HG03442 (cell line): ENCODE measurements at regions not wholly inside any gene's neighbourhood (a gene's known extent, or its start where the extent isn't known, plus 50 kb on each side); places are given as distances from the start of the nearest gene placed in this dataset.

Experiments
- ATAC-seq: cut with Tn5 transposase; IDR thresholded peaks from one replicate; pipeline ENCODE4 v1.9.1; 2021; ENCODE audit warnings: mild to moderate bottlenecking, moderate library complexity; ENCODE audit not compliant: unreplicated experiment

DNA sequence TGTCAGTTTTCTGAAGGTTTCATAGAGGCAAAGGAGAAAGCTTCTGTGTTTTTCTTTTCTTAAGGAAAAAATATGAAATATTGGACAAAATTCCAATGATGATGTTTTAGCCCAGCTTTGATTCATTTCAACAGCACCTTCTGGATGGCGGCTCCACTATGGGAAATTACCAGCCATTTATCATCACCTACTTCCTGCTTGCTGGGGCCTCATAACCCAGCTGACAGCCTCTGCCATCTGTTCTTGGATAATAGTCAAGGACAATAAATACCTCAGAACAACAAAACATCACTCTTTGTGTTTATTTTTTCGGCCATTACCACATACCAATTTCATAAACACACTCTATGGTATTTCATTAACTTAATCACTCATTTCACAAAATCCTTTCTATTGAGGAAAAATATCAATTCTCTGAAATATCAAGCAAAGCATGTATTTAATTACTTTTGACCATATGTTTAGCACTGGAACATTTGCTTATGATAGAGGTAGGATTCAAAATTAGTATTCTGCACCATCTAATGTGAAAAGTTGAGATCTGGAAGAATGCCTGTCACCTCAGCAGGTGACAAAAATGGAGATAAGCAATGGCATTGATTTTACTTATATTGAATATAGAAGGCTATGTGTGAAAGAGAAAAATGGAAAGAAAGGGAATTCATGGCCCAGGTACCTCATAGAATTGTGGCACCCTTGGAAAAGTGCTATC, 629.7 kb downstream of the LIG4 start:
- ATAC-seq: no peak

DNA sequence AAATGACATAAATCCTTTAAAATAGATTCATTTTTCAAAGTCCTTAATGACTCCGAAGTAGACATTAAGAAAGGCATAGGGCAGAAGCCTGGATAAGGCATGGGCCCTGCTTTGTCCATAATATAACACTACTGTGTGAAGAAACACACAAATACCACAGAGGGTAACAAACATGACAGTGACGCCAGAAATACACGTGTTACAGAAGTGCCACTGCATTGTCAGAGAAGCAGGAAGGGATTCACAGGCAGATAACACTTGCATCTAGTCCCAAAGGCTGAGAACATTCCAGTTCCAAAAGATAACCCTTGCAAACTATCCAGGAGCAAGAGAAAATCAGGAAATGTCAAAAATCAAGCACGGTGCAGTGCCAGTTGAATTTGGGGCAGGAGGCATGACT, 633.2 kb downstream of the LIG4 start:
- ATAC-seq: no peak

DNA sequence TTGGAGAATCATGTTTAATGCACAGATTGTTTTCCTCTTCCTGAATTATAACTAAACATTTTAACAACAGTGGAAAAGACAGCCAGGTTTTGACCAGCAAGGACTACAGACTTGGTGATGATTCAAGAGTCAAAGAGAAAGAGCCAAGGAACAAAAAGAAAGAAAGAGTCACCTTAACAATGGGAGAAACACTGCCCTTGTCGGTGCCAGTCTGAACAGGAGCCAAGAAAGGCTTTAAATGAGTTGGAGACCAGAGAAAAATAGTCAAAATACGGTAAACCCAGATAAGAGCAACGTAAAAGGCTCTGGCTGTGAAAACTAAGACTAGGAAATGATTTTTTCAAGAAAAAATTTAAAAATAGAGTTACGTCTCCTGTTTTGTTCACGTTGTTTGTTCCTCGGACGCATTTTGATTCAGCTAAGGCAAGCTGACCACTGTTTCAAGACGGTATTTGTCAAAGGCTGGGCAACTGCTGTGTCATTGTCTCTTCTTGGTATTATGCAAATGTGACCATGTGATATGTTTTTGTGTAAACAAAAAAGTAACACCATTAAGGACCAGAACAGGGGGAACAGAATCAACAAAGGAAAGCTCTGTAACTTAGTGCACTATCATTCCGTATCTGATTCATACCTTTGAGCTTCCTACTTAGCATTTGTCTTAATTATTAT, 634.5 kb downstream of the LIG4 start:
- no peak for ATAC-seq

DNA sequence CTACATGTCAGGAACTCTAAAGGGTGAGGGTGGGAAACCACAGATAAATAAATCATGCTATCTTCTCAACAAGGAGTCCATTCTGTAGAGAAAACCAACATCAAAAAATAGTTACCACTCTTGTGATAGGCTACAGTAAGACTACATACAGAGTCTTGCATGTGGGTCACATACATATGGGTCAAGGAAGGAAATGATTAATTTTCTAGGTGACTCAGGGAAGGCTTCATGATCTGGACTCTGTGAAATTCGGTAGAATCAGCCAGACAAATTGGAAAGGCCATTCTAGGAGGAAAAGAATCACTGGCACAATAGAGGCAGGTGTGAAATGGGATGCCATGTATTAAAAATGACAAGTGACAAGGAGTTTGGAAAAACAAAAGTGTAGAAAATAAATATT, 638.9 kb downstream of the LIG4 start:
- ATAC-seq: no peak

DNA sequence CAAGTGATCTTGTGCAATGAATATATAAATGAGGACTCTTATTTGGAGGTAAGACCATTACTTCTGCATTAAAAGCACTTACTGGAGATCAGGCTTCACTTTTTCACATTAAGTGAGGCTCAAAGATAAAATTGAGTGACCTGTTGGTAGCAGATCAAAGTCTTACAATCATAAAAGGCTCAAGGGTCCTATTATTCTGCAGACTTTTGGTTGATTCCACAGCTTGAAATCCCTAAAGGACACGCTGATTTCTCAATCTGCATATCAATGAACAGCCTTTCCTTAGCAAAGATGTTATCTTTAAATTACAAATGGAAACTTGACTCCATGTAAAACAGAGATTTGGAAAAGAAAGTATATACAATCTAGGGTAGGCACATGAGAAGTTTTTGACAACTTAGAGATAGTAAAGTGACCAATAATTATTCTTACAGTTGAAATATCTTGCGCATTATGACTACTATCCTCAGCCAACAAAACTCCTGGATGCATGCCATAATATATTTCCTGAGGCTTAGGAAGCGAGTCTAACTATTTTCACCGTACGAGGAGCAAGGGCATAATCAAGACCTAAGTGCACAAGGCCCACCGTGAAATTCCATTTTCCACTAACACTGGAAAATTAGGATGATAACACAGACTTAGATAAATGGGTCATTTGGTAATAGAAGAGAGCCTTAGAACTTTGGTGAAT, 640.7 kb downstream of the LIG4 start:
- ATAC-seq: no peak

DNA sequence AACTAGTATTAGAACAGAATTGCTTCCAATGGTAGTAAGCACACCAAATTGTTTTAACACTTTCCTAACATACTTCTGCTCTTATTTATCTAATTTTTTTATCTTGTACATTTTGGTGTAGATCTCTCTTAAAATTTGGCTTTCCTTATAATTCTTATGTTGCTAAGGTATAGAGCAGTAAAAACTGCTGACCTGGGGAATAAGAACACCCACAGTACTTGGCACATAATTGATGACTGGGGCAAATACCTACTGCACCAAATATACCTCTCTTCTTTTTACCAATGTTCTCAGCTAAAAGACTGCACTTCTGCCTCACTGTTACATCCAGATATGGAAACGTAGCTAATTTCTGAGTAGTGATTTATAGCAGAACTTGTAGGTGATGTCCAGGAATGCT, 642.2 kb downstream of the LIG4 start:
- ATAC-seq: no peak

DNA sequence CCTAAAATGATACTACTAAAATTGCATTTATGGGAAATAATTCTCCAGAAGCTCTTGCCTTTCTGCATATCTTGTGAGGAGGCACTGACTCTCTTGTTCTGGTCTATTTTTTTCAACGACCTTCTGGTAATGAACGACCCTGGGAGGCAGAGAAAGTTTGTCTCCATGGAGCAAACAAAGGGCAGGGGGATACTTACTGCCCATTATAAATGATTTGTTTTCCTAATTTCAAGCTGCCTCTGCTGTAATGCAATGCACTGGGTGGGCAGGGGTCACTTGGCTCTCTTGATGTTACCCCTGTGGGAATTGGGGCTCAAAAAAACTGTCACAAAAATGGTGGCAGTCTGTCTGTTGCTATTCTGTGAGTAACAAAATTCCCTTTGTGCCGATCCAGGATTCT, 643.2 kb downstream of the LIG4 start:
- no peak for ATAC-seq

DNA sequence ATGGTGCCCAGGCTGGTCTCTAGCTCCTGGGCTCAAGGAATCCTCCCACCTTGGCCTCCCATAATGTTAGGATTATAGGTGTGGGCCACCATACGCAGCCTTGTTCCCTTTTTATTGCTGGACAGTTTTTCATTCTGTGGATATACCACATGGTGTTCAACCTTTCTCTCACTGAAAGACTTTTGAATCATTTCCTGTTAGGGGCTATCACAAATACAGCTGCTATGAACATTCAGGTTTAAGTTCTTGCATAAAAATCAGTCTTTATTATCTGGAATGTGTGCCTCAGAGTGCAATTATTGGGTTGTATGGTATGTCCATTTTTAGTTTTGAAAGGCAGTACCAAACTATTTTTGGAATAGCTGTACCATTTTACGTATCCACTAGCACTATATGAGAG, 647.2 kb downstream of the LIG4 start:
- no peak for ATAC-seq

DNA sequence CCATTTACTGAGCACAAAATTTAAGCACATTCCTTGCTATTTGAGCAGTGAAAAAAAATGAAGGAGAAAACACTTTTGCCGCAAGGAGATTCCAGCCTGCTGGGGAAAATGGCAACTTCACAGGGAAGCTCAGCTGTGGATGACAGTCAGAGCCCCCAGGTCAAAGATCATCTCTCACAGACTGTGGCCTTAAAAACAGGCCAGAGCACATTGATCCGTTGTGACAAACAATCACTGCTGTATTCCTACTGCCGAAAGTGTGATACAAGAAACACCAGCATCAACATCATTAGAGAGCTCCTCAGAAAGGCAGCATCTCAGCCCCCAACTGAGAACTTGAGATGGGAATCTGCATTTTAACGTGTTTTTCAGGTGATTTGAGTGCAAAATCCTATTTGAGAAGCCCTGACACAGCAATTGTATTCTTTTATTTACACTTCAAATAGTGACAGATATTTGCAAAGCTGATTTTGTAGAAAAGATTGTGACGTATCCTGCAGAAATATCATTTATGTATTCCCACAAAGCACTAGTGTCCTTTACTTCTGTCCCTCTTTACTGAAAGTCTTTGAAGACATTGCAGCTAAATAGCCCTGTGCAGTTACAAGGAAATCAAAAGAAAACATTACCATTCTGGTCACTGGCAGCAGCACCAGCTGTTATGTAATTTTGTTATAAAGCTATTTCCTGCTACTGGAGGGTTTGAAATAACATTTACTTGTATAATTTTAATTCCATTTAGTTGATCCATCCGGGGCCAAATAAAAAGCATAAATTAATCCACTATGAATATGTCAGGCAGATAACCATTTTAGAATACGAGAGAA, 652.0 kb downstream of the LIG4 start:
- ATAC-seq: no peak

DNA sequence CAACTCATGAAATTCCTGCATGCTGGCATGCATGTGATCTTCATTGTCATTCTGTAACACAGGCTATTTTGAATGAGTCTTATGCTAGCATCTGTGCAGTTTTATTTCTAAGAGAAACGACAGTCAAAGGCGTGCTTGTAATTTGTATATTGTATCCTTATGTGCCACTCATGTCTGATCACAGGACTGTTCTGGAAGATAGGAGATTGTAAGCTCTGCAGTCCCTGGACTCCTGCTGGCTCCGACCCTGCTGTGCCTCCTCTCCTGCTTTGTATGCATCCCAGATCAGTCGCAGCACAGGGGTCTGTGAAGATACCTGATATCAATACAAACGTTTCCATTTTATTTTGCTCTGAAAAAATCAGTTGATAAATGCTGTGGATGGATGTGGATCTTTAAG, 653.1 kb downstream of the LIG4 start:
- ATAC-seq: no peak

DNA sequence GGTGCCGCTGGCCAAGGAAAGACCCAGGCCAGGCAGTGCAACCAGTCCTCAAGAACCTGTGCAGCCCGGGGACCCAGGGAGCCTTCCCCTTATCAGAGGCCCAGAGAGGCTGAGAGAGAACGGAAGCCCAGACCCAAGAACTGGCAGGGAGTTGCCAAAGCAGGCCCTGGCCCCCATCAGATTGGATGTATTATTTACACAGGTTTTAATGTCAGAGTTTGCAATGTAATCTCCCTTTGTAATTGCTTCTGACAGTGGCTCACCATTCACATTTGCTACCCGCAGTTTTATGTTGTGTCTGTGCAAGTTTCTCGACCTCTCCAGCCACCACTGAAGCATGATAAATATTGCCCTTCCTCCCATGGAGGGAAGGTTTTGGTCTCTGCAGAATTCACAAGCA, 660.9 kb downstream of the LIG4 start:
- no peak for ATAC-seq

DNA sequence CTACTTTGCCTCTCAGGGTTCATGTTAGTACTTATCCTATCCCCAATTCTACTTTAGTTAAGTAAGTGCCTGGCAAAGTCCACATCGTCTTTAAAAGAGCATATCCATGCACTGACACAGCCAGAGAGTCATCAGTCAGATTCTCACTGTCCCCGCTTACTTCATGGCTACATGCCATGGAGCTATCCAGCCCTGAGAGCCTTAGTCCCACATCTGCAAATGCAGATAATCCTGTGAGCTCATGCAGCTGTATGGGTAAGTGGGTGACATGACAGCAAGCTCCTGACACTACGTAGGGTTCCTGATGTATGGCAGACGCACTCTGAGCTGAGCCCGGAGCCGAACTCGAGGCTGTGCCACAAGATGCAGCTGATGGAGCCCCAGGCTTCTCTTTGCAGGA, 661.5 kb downstream of the LIG4 start:
- no peak for ATAC-seq

DNA sequence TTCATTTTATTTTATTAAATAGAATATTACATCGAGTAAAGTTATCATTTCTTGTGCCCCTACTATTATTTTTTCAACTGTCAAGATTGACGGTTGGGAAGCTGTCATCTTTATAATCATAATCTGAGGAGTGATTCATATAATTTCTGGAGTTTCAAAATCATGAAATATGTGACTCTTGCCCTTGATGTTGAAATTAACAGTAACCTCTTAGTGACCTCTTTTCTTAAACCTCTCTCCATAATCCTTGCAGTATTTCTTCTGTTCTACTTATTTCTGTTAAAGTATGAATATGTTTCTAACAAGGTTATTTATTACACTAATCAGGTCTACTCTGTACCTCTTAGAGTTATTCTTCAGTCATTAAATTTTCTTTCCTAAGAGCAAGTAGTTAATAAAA, 663.8 kb downstream of the LIG4 start:
- no peak for ATAC-seq

DNA sequence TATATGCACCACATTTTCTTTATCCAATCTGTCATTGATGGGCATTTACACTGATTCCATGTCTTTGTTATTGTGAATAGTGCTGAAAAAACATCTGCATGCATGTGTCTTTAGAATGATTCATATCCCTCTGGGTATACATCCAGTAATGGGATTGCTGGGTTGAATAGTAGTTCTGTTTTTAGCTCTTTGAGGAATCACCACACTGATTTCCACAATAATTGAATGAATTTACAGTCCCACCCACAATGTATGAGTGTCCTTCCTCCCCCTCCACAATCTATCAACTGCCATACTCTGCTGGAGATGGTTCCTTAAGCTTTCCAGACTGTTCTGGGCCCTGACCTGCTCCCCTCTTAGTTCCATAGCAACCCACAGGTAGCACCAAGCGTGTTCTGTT, 667.0 kb downstream of the LIG4 start:
- ATAC-seq: no peak

DNA sequence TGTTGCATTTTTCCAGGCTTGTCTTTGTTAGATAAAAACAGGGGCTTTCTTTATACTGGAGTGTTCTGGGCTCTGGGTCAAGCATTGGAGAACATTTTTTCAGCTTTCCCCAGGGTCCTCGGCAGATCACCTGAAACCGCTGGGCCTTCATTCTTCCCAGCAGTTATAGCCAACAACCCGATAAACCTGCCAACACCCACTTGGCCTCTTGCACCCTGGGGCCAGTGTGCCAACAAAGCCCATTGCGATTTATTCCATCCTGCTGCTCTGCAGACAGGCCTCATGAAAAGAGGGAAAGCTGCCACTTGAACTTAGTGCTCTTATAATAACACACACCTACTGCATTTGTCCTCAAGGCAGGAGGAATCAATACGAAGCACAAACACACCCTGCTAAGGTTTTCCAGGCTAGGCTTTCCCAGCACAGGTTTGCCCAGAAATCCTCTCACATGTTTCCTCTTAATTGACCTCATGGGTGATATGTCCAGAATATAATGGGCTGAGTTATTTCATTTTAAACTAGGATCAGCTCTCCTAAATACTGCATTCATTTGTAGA, 669.3 kb downstream of the LIG4 start:
- no peak for ATAC-seq

DNA sequence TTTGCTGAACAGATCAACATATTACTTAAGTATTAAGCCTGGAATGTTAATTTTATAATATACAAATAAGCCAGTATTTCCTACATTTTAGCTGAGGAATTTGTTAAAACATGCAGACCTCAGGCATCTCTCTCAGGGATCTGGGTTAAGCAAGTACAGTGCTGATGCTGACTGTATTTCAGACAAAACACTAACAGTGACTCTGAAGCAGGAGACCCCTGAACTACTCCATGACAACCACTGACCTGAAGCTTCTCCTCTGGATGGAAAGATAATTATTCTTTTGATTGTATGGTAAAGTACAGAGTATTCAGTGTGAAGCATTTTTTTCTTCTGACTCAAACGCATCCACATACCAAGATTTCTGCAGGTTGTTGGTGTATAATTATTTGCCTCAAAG, 680.8 kb downstream of the LIG4 start:
- no peak for ATAC-seq

DNA sequence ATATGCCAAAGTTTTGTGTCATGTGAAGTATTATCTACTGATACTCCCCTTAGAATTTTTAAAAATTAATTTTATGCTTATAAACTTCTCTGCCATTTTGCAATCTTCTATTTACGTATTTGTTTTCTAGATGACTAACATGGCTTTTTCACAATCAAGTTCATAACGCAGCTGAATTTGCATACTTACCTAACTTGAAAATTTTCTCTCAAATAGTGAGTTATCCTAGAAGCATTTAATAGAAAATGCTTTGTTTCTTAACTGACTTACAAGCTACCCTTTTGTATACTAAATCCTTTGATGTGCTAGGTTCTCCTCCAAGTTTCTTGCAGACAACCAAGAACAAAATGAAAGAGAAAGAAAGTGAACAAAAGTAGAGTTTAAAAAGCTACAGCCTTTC, 683.5 kb downstream of the LIG4 start:
- ATAC-seq: no peak

DNA sequence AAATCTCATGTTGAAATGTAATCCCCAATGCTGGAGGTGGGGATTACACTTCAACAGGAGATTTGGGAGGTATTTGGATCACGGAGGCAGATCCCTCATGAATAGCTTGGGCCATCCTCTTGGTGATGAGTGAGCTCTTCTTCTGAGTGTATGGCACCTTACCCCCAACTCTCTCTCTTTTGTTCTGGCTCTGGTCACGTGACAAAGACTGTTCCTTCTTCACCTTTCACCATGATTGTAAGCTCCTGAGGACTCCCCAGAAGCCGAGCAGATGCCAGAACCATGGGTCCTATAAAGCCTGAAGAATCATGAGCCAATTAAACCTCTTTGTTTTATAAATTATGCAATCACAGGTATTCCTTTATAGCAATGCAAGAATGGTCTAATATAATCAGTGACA, 684.2 kb downstream of the LIG4 start:
- ATAC-seq: no peak

DNA sequence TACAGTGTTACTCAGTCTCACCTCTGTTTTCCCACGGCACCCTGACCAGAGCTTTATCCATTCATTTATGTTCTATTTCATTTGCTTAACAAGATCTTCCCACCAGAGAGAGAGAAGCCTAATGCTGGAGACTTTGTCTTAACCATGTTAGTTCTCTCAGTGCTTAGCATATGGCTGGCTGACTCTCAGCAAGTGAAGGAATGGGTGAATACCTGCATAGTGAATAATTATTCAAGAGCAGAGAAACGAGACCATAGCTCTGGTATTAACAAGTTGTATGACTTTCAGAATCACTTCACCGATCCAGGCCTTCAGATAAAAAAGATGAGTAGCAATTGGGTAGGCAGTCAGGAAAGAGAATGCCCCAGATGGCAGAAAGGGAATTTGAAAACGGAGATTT, 686.3 kb downstream of the LIG4 start:
- no peak for ATAC-seq

DNA sequence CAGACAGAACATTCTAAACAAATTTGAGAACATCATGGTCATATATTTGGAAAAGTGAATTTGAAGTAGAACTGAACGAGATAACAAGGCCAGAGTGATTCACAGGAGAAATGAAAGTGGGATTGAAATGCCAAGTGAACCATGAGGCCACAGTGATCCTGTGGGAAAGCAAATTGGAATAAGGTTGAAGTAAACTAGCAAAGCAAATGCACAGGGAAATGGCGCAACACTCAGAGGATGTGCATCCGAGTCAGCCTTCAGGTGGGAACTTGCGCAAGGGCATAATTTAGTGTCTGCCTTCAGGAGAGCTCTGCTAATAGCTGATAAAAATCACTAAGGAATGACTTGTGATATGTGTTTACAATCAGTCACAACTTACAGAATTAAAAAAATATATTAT, 696.6 kb downstream of the LIG4 start:
- ATAC-seq: no peak

DNA sequence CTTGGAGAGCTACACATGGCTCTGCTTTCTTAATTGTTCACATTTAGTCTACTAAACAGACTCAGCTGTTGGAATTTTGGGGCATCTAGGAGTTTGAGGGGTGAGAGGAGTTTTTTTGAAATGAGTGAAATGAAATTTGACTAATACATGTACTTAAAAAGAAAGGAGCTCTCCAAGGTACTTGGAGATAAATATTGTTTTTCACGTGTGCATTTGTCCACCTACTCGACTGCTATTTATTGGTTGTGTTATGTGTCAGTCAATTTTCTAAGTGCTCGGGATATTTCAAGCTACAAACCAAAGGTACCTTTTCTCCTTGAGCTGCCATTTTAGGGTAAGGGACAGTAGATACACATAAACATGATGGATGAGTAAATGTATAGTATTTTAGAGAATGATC, 697.0 kb downstream of the LIG4 start:
- no peak for ATAC-seq
